Tibial nerve (tissue), 4 donors: ENCODE measurements at regions not wholly inside any gene's neighbourhood (a gene's known extent, or its start where the extent isn't known, plus 50 kb on each side); places are given as distances from the start of the nearest gene placed in this dataset.
"Not testable (repeated sequence)": the region's sequence is repeated elsewhere in the genome, so short reads cannot be mapped to it uniquely, and the experiment has no call there.

ENCODE experiments used
- DNase-seq, 2 donors: peaks; one replicate each; pipeline ENCODE4 v3.0.0-alpha.2; 2019; ENCODE audit warnings: low spot score in 2 of 2
- H3K27ac ChIP-seq, 4 donors: fragments of 200-600 bp; sonication (generic) in 3 of 4; one replicate each; pipeline ENCODE4 v1.5.1; 2017 to 2019; ENCODE audit warnings: mild to moderate bottlenecking in 1 of 4
- H3K27me3 ChIP-seq, 2 donors: fragments of 200-600 bp; sonication (generic) in 1 of 2; one replicate each; pipeline versions ENCODE4 v1.5.1 to v1.6.0; 2017 to 2019
- H3K36me3 ChIP-seq, 3 donors: fragments of 200-600 bp; sonication (generic); one replicate each; pipeline ENCODE4 v1.5.1; 2018 to 2019
- H3K4me1 ChIP-seq, 4 donors: fragments of 200-600 bp; sonication (generic) in 3 of 4; one replicate each; pipeline ENCODE4 v1.5.1; 2017 to 2019
- H3K4me3 ChIP-seq, 4 donors: fragments of 200-600 bp; sonication (generic) in 3 of 4; one replicate each; pipeline ENCODE4 v1.5.1; 2017 to 2019; ENCODE audit warnings: mild to moderate bottlenecking in 1 of 4, moderate library complexity in 1 of 4
- H3K9me3 ChIP-seq, 4 donors: fragments of 200-600 bp; sonication (generic) in 3 of 4; one replicate each; pipeline ENCODE4 v1.5.1; 2017 to 2019
- CTCF ChIP-seq, 5 experiments: fragments of 200-600 bp in 3 of 5; fragments of 450-650 bp in 2 of 5; sonication (generic) in 3 of 5; IDR thresholded peaks; one replicate each; pipeline ENCODE4 v1.5.1; 2016 to 2019; ENCODE audit warnings: antibody characterized with exemption in 5 of 5, mild to moderate bottlenecking in 3 of 5, moderate library complexity in 2 of 5
- EP300 ChIP-seq, 2 donors: sonication (generic); formaldehyde crosslinking; IDR thresholded peaks; one replicate each; pipeline ENCODE4 v1.6.1; 2017; ENCODE audit warnings: antibody characterized with exemption in 2 of 2, mild to moderate bottlenecking in 1 of 2
- POLR2A ChIP-seq, 2 donors: fragments of 450-650 bp; IDR thresholded peaks; one replicate each; pipeline ENCODE4 v1.6.1; 2017; ENCODE audit warnings: antibody characterized with exemption in 2 of 2, mild to moderate bottlenecking in 2 of 2, moderate library complexity in 2 of 2
- WGBS, 2 donors: methylation state at CpG; one replicate each; pipeline ENCODE4 v1.1.5; 2018; 5-methylcytosine and 5-hydroxymethylcytosine counted together

GRCh38 chr6:80592436-80592835 lies 486.0 kb downstream of the BCKDHB start:
- Histone ChIP-seq H3K9me3 (no peaks in the 10 kb centered on the region), H3K4me3 (no peak overlapping the region), H3K27ac (no peak overlapping the region), H3K27me3 (no peaks in the 10 kb centered on the region), H3K36me3 (no peaks in the 10 kb centered on the region), H3K4me1 (no peaks in the 10 kb centered on the region)
- no peak for TF ChIP-seq CTCF (IDR thresholded peaks at IDR 0.05)
- WGBS, 2 donors = 78 to 83% methylated on average over 2 of the region's 2 CpGs
- DNase-seq = no peak

- no peak overlapping the region for H3K4me3 ChIP-seq
- H3K4me1 ChIP-seq = peaks cover 0 to under 1% (median 0%) of the 10 kb centered on the region in 4 donors
- no peak for DNase-seq
- peaks cover 0 to 17% (median 0%) of the 10 kb centered on the region in 4 donors for H3K9me3 ChIP-seq
- H3K27me3 ChIP-seq = no peaks in the 10 kb centered on the region
- no peaks in the 10 kb centered on the region for H3K36me3 ChIP-seq
- no peak overlapping the region for H3K27ac ChIP-seq
- TF ChIP-seq POLR2A (IDR thresholded peaks at IDR 0.05) = no peak
- no peak for TF ChIP-seq CTCF (IDR thresholded peaks at IDR 0.05)
Observed at GRCh38 chr6:80586242-80586641, 479.8 kb downstream of the BCKDHB start.

- TF ChIP-seq CTCF (IDR thresholded peaks at IDR 0.05) = no peak
- TF ChIP-seq EP300 (IDR thresholded peaks at IDR 0.05) = no peak
- TF ChIP-seq POLR2A (IDR thresholded peaks at IDR 0.05) = no peak
- Histone ChIP-seq H3K36me3 (no peaks in the 10 kb centered on the region), H3K4me3 (no peak overlapping the region), H3K9me3 (no peaks in the 10 kb centered on the region), H3K27me3 (no peaks in the 10 kb centered on the region), H3K27ac (no peak overlapping the region), H3K4me1 (peaks cover 0 to 27% (median 0%) of the 10 kb centered on the region in 4 donors)
- DNase-seq = no peak
- 45 to 51% methylated on average over 2 of the region's 2 CpGs for WGBS, 2 donors
Observed at GRCh38 chr6:80579391-80580023, 473.0 kb downstream of the BCKDHB start.

- H3K27ac ChIP-seq, H3K4me3 ChIP-seq, H3K27me3 ChIP-seq, DNase-seq, H3K9me3 ChIP-seq, H3K36me3 ChIP-seq, H3K4me1 ChIP-seq: not testable (repeated sequence)
- 73 to 91% methylated on average over 11 to 15 of the region's 15 CpGs for WGBS, 2 donors
Observed at GRCh38 chr6:80573320-80573719, 466.8 kb downstream of the BCKDHB start.

- H3K9me3 ChIP-seq = no peaks in the 10 kb centered on the region
- no peaks in the 10 kb centered on the region for H3K4me1 ChIP-seq
- no peaks in the 10 kb centered on the region for H3K36me3 ChIP-seq
- no peak for DNase-seq
- no peak overlapping the region for H3K4me3 ChIP-seq
- H3K27me3 ChIP-seq = no peaks in the 10 kb centered on the region
- 97 to 100% methylated on average over 1 of the region's 1 CpG for WGBS, 2 donors
- H3K27ac ChIP-seq = no peak overlapping the region
- TF ChIP-seq POLR2A (IDR thresholded peaks at IDR 0.05) = no peak
- TF ChIP-seq EP300 (IDR thresholded peaks at IDR 0.05) = no peak
- no peak for TF ChIP-seq CTCF (IDR thresholded peaks at IDR 0.05)
Observed at GRCh38 chr6:80566361-80566760, 459.9 kb downstream of the BCKDHB start.
